ENCODE measurements at regions not wholly inside any gene's neighbourhood (a gene's known extent, or its start where the extent isn't known, plus 50 kb on each side); places are given as distances from the start of the nearest gene placed in this dataset.

- Histone ChIP-seq H3K9me3 (ENCODE audit: control extremely low read depth in 1 of 5, control insufficient read depth in 4 of 5, insufficient read depth in 2 of 5, low read depth in 1 of 5, low read length in 4 of 5) (no peaks in the 10 kb centered on the region), H3K27me3 (replicated peaks in 2 of 5; ENCODE audit: control insufficient read depth in 4 of 5, insufficient read depth in 5 of 5, low read length in 4 of 5) (no peaks in the 10 kb centered on the region), H3K4me3 (ENCODE audit: control insufficient read depth in 1 of 7, extremely low read depth in 1 of 7, insufficient read depth in 4 of 7, low read depth in 2 of 7, low read length in 6 of 7) (no peak overlapping the region), H3K27ac (ENCODE audit: insufficient read depth in 1 of 2, low read depth in 1 of 2, low read length in 2 of 2, poor library complexity in 1 of 2, severe bottlenecking in 2 of 2) (no peak overlapping the region), H3K4me1 (ENCODE audit: control extremely low read depth in 1 of 4, control insufficient read depth in 4 of 4, insufficient read depth in 4 of 4, low read length in 3 of 4) (no peaks in the 10 kb centered on the region), H3K36me3 (ENCODE audit: control insufficient read depth in 4 of 4, insufficient read depth in 4 of 4, low read length in 3 of 4) (no peaks in the 10 kb centered on the region)
- ChIA-PET POLR2A (no interaction called here), CTCF (no interaction called here)
- 94% methylated on average over 2 of the region's 4 CpGs for WGBS (ENCODE audit: insufficient coverage)
- no peak for DNase-seq
These were observed 55.7 kb upstream of the ACADM start for GRCh38 chr1:75668813-75669212.

- H3K9me3 ChIP-seq (ENCODE audit: control extremely low read depth in 1 of 5, control insufficient read depth in 4 of 5, insufficient read depth in 2 of 5, low read depth in 1 of 5, low read length in 4 of 5), result no peaks in the 10 kb centered on the region
- 90% methylated on average over 2 of the region's 4 CpGs for WGBS (ENCODE audit: insufficient coverage)
- no peaks in the 10 kb centered on the region for H3K36me3 ChIP-seq (ENCODE audit: control insufficient read depth in 4 of 4, insufficient read depth in 4 of 4, low read length in 3 of 4)
- no peaks in the 10 kb centered on the region for H3K4me1 ChIP-seq (ENCODE audit: control extremely low read depth in 1 of 4, control insufficient read depth in 4 of 4, insufficient read depth in 4 of 4, low read length in 3 of 4)
- peak overlapping the region in 1 of 2 experiments; percentile 22 for H3K27ac ChIP-seq (ENCODE audit: insufficient read depth in 1 of 2, low read depth in 1 of 2, low read length in 2 of 2, poor library complexity in 1 of 2, severe bottlenecking in 2 of 2)
- no peaks in the 10 kb centered on the region for H3K27me3 ChIP-seq (replicated peaks in 2 of 5; ENCODE audit: control insufficient read depth in 4 of 5, insufficient read depth in 5 of 5, low read length in 4 of 5)
- no peak for DNase-seq
- H3K4me3 ChIP-seq (ENCODE audit: control insufficient read depth in 1 of 7, extremely low read depth in 1 of 7, insufficient read depth in 4 of 7, low read depth in 2 of 7, low read length in 6 of 7), result no peak overlapping the region
- CTCF ChIA-PET, result no interaction called here
- POLR2A ChIA-PET, result no interaction called here
These were observed 52.8 kb upstream of the ACADM start for GRCh38 chr1:75671708-75672107.

- WGBS (ENCODE audit: insufficient coverage), result 100% methylated on average over 2 of the region's 2 CpGs
- Histone ChIP-seq H3K27ac (ENCODE audit: insufficient read depth in 1 of 2, low read depth in 1 of 2, low read length in 2 of 2, poor library complexity in 1 of 2, severe bottlenecking in 2 of 2) (peak overlapping the region in 1 of 2 experiments; percentile 22), H3K9me3 (ENCODE audit: control extremely low read depth in 1 of 5, control insufficient read depth in 4 of 5, insufficient read depth in 2 of 5, low read depth in 1 of 5, low read length in 4 of 5) (no peaks in the 10 kb centered on the region), H3K27me3 (replicated peaks in 2 of 5; ENCODE audit: control insufficient read depth in 4 of 5, insufficient read depth in 5 of 5, low read length in 4 of 5) (no peaks in the 10 kb centered on the region), H3K4me1 (ENCODE audit: control extremely low read depth in 1 of 4, control insufficient read depth in 4 of 4, insufficient read depth in 4 of 4, low read length in 3 of 4) (no peaks in the 10 kb centered on the region), H3K36me3 (ENCODE audit: control insufficient read depth in 4 of 4, insufficient read depth in 4 of 4, low read length in 3 of 4) (no peaks in the 10 kb centered on the region), H3K4me3 (ENCODE audit: control insufficient read depth in 1 of 7, extremely low read depth in 1 of 7, insufficient read depth in 4 of 7, low read depth in 2 of 7, low read length in 6 of 7) (no peak overlapping the region)
- POLR2A ChIA-PET, result no interaction called here
- CTCF ChIA-PET, result no interaction called here
- no peak for DNase-seq
These were observed 52.4 kb upstream of the ACADM start for GRCh38 chr1:75672108-75672507.

DNA sequence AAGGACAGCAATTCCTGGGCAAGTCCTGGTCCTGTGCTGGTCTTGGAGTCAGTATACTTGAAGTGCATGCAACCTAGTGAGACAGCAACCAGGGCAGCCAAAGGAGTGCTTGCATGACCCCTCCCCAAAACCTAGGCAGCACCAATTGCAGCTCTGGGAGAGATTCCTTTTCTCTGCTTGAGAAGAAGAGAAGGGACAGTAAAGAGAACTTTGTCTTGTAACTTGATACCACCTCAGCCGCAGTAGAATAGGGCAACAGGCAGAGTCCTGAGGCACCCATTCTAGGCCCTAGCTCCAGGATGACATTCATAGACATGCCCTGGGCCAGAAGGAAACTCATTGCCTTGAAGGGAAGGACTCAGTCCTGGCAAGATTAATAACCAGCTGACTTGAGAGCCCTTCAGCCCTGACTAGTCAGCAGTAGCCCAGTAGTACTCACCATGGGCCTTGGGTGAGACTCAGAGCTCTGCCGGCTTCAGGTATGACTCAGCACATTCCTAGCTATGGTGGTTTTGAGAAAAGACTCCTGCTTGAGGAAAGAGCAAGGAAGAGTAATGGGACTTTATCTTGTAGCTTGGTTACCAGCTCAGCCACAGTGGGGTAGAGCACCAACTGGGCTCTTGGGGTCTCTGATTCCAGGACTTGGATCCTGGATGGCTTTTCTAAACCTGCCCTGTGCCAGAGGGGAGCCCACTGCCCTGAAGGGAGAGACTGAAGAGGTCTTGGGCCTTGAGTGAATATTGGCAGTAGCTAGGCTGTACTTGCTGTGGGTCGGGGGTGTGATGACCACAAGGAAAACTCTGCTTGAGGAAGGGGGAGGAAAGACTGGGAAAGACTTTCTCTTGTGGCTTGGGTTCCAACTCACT lies 51.7 kb upstream of the ACADM start:
- Histone ChIP-seq H3K4me3 (ENCODE audit: control insufficient read depth in 1 of 7, extremely low read depth in 1 of 7, insufficient read depth in 4 of 7, low read depth in 2 of 7, low read length in 6 of 7) (no peak overlapping the region), H3K36me3 (ENCODE audit: control insufficient read depth in 4 of 4, insufficient read depth in 4 of 4, low read length in 3 of 4) (no peaks in the 10 kb centered on the region), H3K27ac (ENCODE audit: insufficient read depth in 1 of 2, low read depth in 1 of 2, low read length in 2 of 2, poor library complexity in 1 of 2, severe bottlenecking in 2 of 2) (peak overlapping the region in 1 of 2 experiments; percentile 22), H3K27me3 (replicated peaks in 2 of 5; ENCODE audit: control insufficient read depth in 4 of 5, insufficient read depth in 5 of 5, low read length in 4 of 5) (no peaks in the 10 kb centered on the region), H3K4me1 (ENCODE audit: control extremely low read depth in 1 of 4, control insufficient read depth in 4 of 4, insufficient read depth in 4 of 4, low read length in 3 of 4) (no peaks in the 10 kb centered on the region), H3K9me3 (ENCODE audit: control extremely low read depth in 1 of 5, control insufficient read depth in 4 of 5, insufficient read depth in 2 of 5, low read depth in 1 of 5, low read length in 4 of 5) (no peaks in the 10 kb centered on the region)
- ChIA-PET CTCF (no interaction called here), POLR2A (no interaction called here)
- DNase-seq, result peak in 2 of 3 donors; percentile 23 to 27
- 60% methylated on average over 2 of the region's 3 CpGs for WGBS (ENCODE audit: insufficient coverage)

GRCh38 chr1:75673399-75673798 lies 51.1 kb upstream of the ACADM start:
- WGBS (ENCODE audit: insufficient coverage), result 100% methylated on average over 1 of the region's 1 CpG
- H3K27ac ChIP-seq (ENCODE audit: insufficient read depth in 1 of 2, low read depth in 1 of 2, low read length in 2 of 2, poor library complexity in 1 of 2, severe bottlenecking in 2 of 2), result no peak overlapping the region
- no peaks in the 10 kb centered on the region for H3K36me3 ChIP-seq (ENCODE audit: control insufficient read depth in 4 of 4, insufficient read depth in 4 of 4, low read length in 3 of 4)
- no peaks in the 10 kb centered on the region for H3K4me1 ChIP-seq (ENCODE audit: control extremely low read depth in 1 of 4, control insufficient read depth in 4 of 4, insufficient read depth in 4 of 4, low read length in 3 of 4)
- DNase-seq, result no peak
- H3K9me3 ChIP-seq (ENCODE audit: control extremely low read depth in 1 of 5, control insufficient read depth in 4 of 5, insufficient read depth in 2 of 5, low read depth in 1 of 5, low read length in 4 of 5), result no peaks in the 10 kb centered on the region
- POLR2A ChIA-PET, result no interaction called here
- CTCF ChIA-PET, result no interaction called here
- no peak overlapping the region for H3K4me3 ChIP-seq (ENCODE audit: control insufficient read depth in 1 of 7, extremely low read depth in 1 of 7, insufficient read depth in 4 of 7, low read depth in 2 of 7, low read length in 6 of 7)
- H3K27me3 ChIP-seq (replicated peaks in 2 of 5; ENCODE audit: control insufficient read depth in 4 of 5, insufficient read depth in 5 of 5, low read length in 4 of 5), result no peaks in the 10 kb centered on the region

GRCh38 chr1:75673885-75674284 lies 50.6 kb upstream of the ACADM start:
- no peaks in the 10 kb centered on the region for H3K27me3 ChIP-seq (replicated peaks in 2 of 5; ENCODE audit: control insufficient read depth in 4 of 5, insufficient read depth in 5 of 5, low read length in 4 of 5)
- no peak for DNase-seq
- no peaks in the 10 kb centered on the region for H3K36me3 ChIP-seq (ENCODE audit: control insufficient read depth in 4 of 4, insufficient read depth in 4 of 4, low read length in 3 of 4)
- ChIA-PET CTCF (no interaction called here), POLR2A (no interaction called here)
- no peak overlapping the region for H3K4me3 ChIP-seq (ENCODE audit: control insufficient read depth in 1 of 7, extremely low read depth in 1 of 7, insufficient read depth in 4 of 7, low read depth in 2 of 7, low read length in 6 of 7)
- WGBS (ENCODE audit: insufficient coverage), result 100% methylated on average over 1 of the region's 1 CpG
- no peak overlapping the region for H3K27ac ChIP-seq (ENCODE audit: insufficient read depth in 1 of 2, low read depth in 1 of 2, low read length in 2 of 2, poor library complexity in 1 of 2, severe bottlenecking in 2 of 2)
- no peaks in the 10 kb centered on the region for H3K9me3 ChIP-seq (ENCODE audit: control extremely low read depth in 1 of 5, control insufficient read depth in 4 of 5, insufficient read depth in 2 of 5, low read depth in 1 of 5, low read length in 4 of 5)
- no peaks in the 10 kb centered on the region for H3K4me1 ChIP-seq (ENCODE audit: control extremely low read depth in 1 of 4, control insufficient read depth in 4 of 4, insufficient read depth in 4 of 4, low read length in 3 of 4)
